ENCODE measurements at regions not wholly inside any gene's neighbourhood (a gene's known extent, or its start where the extent isn't known, plus 50 kb on each side); places are given as distances from the start of the nearest gene placed in this dataset.
"Not testable (repeated sequence)": the region's sequence is repeated elsewhere in the genome, so short reads cannot be mapped to it uniquely, and the experiment has no call there.

GRCh38 chr10:2885288-2886278, 181.8 kb upstream of the PFKP start:
- ATAC-seq (no peak), DNase-seq (no peak)
- H3K36me3 ChIP-seq (ENCODE audit: insufficient read depth in 1 of 2, low read depth in 1 of 2) = no peaks in the 10 kb centered on the region
- WGBS, 3 donors = 72 to 80% (median 79%) methylated on average over 10 of the region's 10 CpGs
- intact Hi-C loops (cut with DNase I) = no loop called here
- H3K9me3 ChIP-seq = no peaks in the 10 kb centered on the region
- peaks cover 0 to 2% (median 0%) of the 10 kb centered on the region in 3 donors for H3K27me3 ChIP-seq (ENCODE audit: insufficient read depth in 3 of 3, low read length in 2 of 3)
- H3K27ac ChIP-seq = no peak overlapping the region
- no peaks in the 10 kb centered on the region for H3K4me1 ChIP-seq
- no peak for TF ChIP-seq CTCF (IDR thresholded peaks at IDR 0.05)
- no peak overlapping the region for H3K4me3 ChIP-seq

GRCh38 chr10:2883983-2884540, 183.3 kb upstream of the PFKP start:
- H3K4me1 ChIP-seq; DNase-seq; ATAC-seq; H3K4me3 ChIP-seq; H3K36me3 ChIP-seq (ENCODE audit: insufficient read depth in 1 of 2, low read depth in 1 of 2); intact Hi-C loops (cut with DNase I); H3K9me3 ChIP-seq; H3K27ac ChIP-seq; H3K27me3 ChIP-seq (ENCODE audit: insufficient read depth in 3 of 3, low read length in 2 of 3): not testable (repeated sequence)
- whole genome bisulfite sequencing, 3 donors = 85 to 91% (median 90%) methylated on average over 4 of the region's 4 CpGs

- H3K4me3 ChIP-seq = no peak overlapping the region
- H3K27ac ChIP-seq = no peak overlapping the region
- no peak for TF ChIP-seq CTCF (IDR thresholded peaks at IDR 0.05)
- WGBS, 3 donors = 94 to 95% (median 95%) methylated on average over 1 of the region's 1 CpG
- ATAC-seq = no peak
- intact Hi-C loops (cut with DNase I) = no loop called here
- H3K4me1 ChIP-seq = no peaks in the 10 kb centered on the region
- H3K27me3 ChIP-seq (ENCODE audit: insufficient read depth in 3 of 3, low read length in 2 of 3) = no peaks in the 10 kb centered on the region
- H3K36me3 ChIP-seq (ENCODE audit: insufficient read depth in 1 of 2, low read depth in 1 of 2) = no peaks in the 10 kb centered on the region
- no peak for DNase-seq
- no peaks in the 10 kb centered on the region for H3K9me3 ChIP-seq
Measured at GRCh38 chr10:2883238-2883637, 184.1 kb upstream of the PFKP start.

GRCh38 chr10:2882628-2883027, 184.7 kb upstream of the PFKP start:
- ATAC-seq (no peak), DNase-seq (no peak)
- Histone ChIP-seq H3K27ac (no peak overlapping the region), H3K27me3 (ENCODE audit: insufficient read depth in 3 of 3, low read length in 2 of 3) (no peaks in the 10 kb centered on the region), H3K4me3 (no peak overlapping the region), H3K4me1 (no peaks in the 10 kb centered on the region), H3K36me3 (ENCODE audit: insufficient read depth in 1 of 2, low read depth in 1 of 2) (no peaks in the 10 kb centered on the region), H3K9me3 (no peaks in the 10 kb centered on the region)
- intact Hi-C loops (cut with DNase I) = no loop called here
- no peak for TF ChIP-seq CTCF (IDR thresholded peaks at IDR 0.05)
- WGBS, 3 donors = 28 to 32% (median 29%) methylated on average over 9 of the region's 9 CpGs
